ENCODE measurements at regions not wholly inside any gene's neighbourhood (a gene's known extent, or its start where the extent isn't known, plus 50 kb on each side); places are given as distances from the start of the nearest gene placed in this dataset.

DNA sequence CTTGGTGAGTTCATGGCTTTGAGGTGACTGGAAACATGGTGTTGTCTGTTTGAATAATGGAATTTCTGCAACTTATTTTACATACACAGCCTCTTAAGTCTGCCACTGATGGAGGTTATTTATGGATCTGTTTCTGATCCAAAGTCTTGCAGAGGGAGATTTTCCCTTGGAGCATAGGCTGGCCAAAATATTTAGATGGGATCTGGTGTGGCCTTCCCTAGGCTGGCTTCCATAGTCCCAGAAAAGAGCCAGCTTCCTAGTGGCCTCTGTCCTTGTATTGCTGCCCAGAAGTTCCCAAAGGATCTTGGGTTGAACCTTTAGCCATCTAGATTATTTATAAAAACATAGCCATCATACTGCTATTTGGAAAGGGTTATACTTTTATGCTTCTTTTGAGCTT, 491.1 kb upstream of the RGS6 start:
- Histone ChIP-seq H3K9me3 (no peaks in the 10 kb centered on the region), H3K27ac (no peak overlapping the region), H3K4me1 (peaks cover 0 to 4% (median 0%) of the 10 kb centered on the region in 3 donors), H3K27me3 (no peaks in the 10 kb centered on the region), H3K36me3 (no peaks in the 10 kb centered on the region), H3K4me3 (no peak overlapping the region)
- FAIRE-seq (no peak), ATAC-seq (no peak), DNase-seq (no peak)
- intact Hi-C loops (cut with DNase I) = no loop called here
- TF ChIP-seq, protein P1, sequence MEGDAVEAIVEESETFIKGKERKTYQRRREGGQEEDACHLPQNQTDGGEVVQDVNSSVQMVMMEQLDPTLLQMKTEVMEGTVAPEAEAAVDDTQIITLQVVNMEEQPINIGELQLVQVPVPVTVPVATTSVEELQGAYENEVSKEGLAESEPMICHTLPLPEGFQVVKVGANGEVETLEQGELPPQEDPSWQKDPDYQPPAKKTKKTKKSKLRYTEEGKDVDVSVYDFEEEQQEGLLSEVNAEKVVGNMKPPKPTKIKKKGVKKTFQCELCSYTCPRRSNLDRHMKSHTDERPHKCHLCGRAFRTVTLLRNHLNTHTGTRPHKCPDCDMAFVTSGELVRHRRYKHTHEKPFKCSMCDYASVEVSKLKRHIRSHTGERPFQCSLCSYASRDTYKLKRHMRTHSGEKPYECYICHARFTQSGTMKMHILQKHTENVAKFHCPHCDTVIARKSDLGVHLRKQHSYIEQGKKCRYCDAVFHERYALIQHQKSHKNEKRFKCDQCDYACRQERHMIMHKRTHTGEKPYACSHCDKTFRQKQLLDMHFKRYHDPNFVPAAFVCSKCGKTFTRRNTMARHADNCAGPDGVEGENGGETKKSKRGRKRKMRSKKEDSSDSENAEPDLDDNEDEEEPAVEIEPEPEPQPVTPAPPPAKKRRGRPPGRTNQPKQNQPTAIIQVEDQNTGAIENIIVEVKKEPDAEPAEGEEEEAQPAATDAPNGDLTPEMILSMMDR (IDR thresholded peaks at IDR 0.05) = no peak

DNA sequence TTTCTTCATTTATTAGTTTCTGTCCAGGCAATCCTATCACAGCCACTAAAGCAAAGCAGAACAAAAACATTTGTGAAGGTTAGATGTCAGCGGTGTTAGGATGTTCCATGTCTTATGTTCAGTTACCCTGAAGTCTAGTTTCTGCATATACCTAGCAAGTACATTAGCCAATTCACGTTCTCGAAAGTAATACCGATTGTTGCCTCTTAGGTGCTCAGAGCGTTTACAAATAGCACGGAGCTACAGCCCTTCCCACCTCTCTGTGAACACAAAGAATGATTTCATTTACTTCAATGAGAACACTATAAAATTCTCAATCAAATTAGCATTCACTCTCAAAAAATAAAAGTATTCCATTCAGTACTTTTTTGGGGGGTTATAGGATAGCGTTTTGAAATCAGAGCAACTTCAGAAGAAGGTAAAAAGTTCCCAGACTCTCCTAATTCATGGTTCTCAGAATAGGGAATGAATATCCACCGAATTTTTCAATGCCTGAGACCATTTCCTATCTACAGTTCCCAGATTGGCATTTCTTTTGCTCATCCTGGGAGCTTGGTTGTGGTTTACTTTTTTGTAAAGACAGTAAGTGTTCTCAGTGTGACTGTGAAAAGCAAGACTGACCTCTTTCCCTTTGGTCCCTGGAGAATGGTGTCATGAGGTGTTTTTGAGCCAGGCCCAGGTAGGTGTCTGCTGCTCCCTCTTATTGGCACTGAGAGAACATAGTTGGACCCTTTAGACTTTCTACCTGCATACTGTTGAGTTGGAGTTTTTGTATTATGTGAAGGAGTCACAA, 488.0 kb upstream of the RGS6 start:
- Histone ChIP-seq H3K4me3 (no peak overlapping the region), H3K27ac (no peak overlapping the region), H3K4me1 (peaks cover 0 to 8% (median 5%) of the 10 kb centered on the region in 3 donors), H3K36me3 (no peaks in the 10 kb centered on the region), H3K9me3 (no peaks in the 10 kb centered on the region), H3K27me3 (no peaks in the 10 kb centered on the region)
- ATAC-seq (no peak), FAIRE-seq (no peak), DNase-seq (no peak)
- 93 to 97% methylated on average over 8 of the region's 8 CpGs for WGBS, 2 donors
- intact Hi-C loops (cut with DNase I) = no loop called here
- TF ChIP-seq, protein P1 (IDR thresholded peaks at IDR 0.05) = no peak

- Histone ChIP-seq H3K27me3 (no peaks in the 10 kb centered on the region), H3K27ac (peak overlapping the region; percentile 5 to 77 (median 40)), H3K4me1 (peaks cover 0 to 11% (median 5%) of the 10 kb centered on the region in 3 donors), H3K4me3 (no peak overlapping the region), H3K9me3 (no peaks in the 10 kb centered on the region), H3K36me3 (no peaks in the 10 kb centered on the region)
- 73 to 74% methylated on average over 2 of the region's 2 CpGs for WGBS, 2 donors
- TF ChIP-seq, protein P1 (IDR thresholded peaks at IDR 0.05) = no peak
- DNase-seq (peak in 2 of 6 donors; percentile 25 to 47), FAIRE-seq (no peak), ATAC-seq (peak; percentile 70 to 92 (median 90))
- intact Hi-C loops (cut with DNase I) = no loop called here
Measured at GRCh38 chr14:71448431-71449315, 483.6 kb upstream of the RGS6 start.

- Histone ChIP-seq H3K36me3 (no peaks in the 10 kb centered on the region), H3K27ac (peak overlapping the region; percentile 5 to 77 (median 40)), H3K4me1 (peaks cover 0 to 14% (median 8%) of the 10 kb centered on the region in 3 donors), H3K4me3 (no peak overlapping the region), H3K9me3 (no peaks in the 10 kb centered on the region), H3K27me3 (no peaks in the 10 kb centered on the region)
- TF ChIP-seq, protein P1 (IDR thresholded peaks at IDR 0.05) = no peak
- 59 to 63% methylated on average over 4 of the region's 4 CpGs for WGBS, 2 donors
- peak in 3 of 4 donors; percentile 18 to 46 (median 24) for ATAC-seq
- no peak for DNase-seq
- intact Hi-C loops (cut with DNase I) = no loop called here
- no peak for FAIRE-seq
Measured at GRCh38 chr14:71449316-71450055, 482.7 kb upstream of the RGS6 start.
